ENCODE measurements at regions not wholly inside any gene's neighbourhood (a gene's known extent, or its start where the extent isn't known, plus 50 kb on each side); places are given as distances from the start of the nearest gene placed in this dataset.

GRCh38 chr14:62084020-62084419 is 321.8 kb downstream of the SNAPC1 start:
- peak; percentile 12 for DNase-seq (ENCODE audit: low read depth)

- no peak for DNase-seq (ENCODE audit: low read depth)
These were observed 325.0 kb downstream of the SNAPC1 start for GRCh38 chr14:62087191-62087590.

- DNase-seq (ENCODE audit: low read depth): no peak
These were observed 331.5 kb downstream of the SNAPC1 start for GRCh38 chr14:62093736-62094135.

GRCh38 chr14:62097072-62097471 is 334.9 kb downstream of the SNAPC1 start:
- no peak for DNase-seq (ENCODE audit: low read depth)

GRCh38 chr14:62097824-62098223 is 335.6 kb downstream of the SNAPC1 start:
- no peak for DNase-seq (ENCODE audit: low read depth)

GRCh38 chr14:62098357-62098756 is 336.1 kb downstream of the SNAPC1 start:
- DNase-seq (ENCODE audit: low read depth): no peak

GRCh38 chr14:62099091-62099490 is 336.9 kb downstream of the SNAPC1 start:
- no peak for DNase-seq (ENCODE audit: low read depth)

GRCh38 chr14:62101189-62101588 is 339.0 kb downstream of the SNAPC1 start:
- DNase-seq (ENCODE audit: low read depth): no peak

- DNase-seq (ENCODE audit: low read depth): no peak
These were observed 339.6 kb downstream of the SNAPC1 start for GRCh38 chr14:62101673-62102348.

- no peak for DNase-seq (ENCODE audit: low read depth)
These were observed 340.1 kb downstream of the SNAPC1 start for GRCh38 chr14:62102349-62102725.

GRCh38 chr14:62103464-62103863 is 341.2 kb downstream of the SNAPC1 start:
- no peak for DNase-seq (ENCODE audit: low read depth)

GRCh38 chr14:62110941-62111340 is 348.7 kb downstream of the SNAPC1 start:
- no peak for DNase-seq (ENCODE audit: low read depth)

- peak; percentile 87 for DNase-seq (ENCODE audit: low read depth)
These were observed 355.0 kb downstream of the SNAPC1 start for GRCh38 chr14:62117010-62117750.

- no peak for DNase-seq (ENCODE audit: low read depth)
These were observed 355.5 kb downstream of the SNAPC1 start for GRCh38 chr14:62117751-62118105.

GRCh38 chr14:62118461-62118860 is 356.2 kb downstream of the SNAPC1 start:
- no peak for DNase-seq (ENCODE audit: low read depth)

GRCh38 chr14:62118871-62119270 is 356.7 kb downstream of the SNAPC1 start:
- DNase-seq (ENCODE audit: low read depth): no peak

GRCh38 chr14:62123961-62124360 is 361.7 kb downstream of the SNAPC1 start:
- DNase-seq (ENCODE audit: low read depth): no peak

- DNase-seq (ENCODE audit: low read depth): no peak
These were observed 363.6 kb downstream of the SNAPC1 start for GRCh38 chr14:62125793-62126192.

GRCh38 chr14:62126879-62127478 is 364.8 kb downstream of the SNAPC1 start:
- DNase-seq (ENCODE audit: low read depth): peak; percentile 41

GRCh38 chr14:62130441-62130840 is 368.2 kb downstream of the SNAPC1 start:
- DNase-seq (ENCODE audit: low read depth): no peak

GRCh38 chr14:62133776-62134550 is 371.7 kb downstream of the SNAPC1 start:
- DNase-seq (ENCODE audit: low read depth): no peak

GRCh38 chr14:62138593-62138992 is 376.4 kb downstream of the SNAPC1 start:
- no peak for DNase-seq (ENCODE audit: low read depth)

Measured in Daoy (cell line).